HUDEP-2 (cell line): ENCODE measurements at regions not wholly inside any gene's neighbourhood (a gene's known extent, or its start where the extent isn't known, plus 50 kb on each side); places are given as distances from the start of the nearest gene placed in this dataset.

Source experiments
- DNase-seq, 76 experiments: peaks; one replicate each; lab custom pipeline; 2025; ENCODE audit not compliant: unreplicated experiment in 76 of 76; lab: John Stamatoyannopoulos, UW

- DNase-seq = no peak
These were observed 103.9 kb upstream of the VASH1 start for GRCh38 chr14:76657404-76657803.

- no peak for DNase-seq
These were observed 103.4 kb upstream of the VASH1 start for GRCh38 chr14:76657846-76658245.

- DNase-seq = no peak
These were observed 98.7 kb upstream of the VASH1 start for GRCh38 chr14:76662580-76662979.

DNA sequence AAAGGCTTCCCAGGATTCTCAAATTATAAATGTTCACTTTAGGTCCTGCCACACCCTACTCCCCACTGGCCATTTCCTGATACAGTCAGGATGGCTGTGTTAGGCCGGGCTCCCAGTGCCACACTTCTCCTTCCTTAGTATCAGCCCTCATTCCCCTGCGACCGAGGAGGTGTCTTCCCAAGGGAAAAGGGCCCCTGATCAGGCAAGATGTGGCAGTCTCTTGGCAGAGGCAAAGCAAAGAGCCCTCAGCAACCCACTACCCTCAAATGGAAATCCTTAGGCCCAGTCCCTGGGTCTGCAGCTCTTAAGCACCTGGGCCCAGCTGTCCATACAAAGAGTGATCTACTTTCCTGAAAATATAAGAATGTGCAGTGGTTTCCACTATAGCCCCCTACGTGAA, 96.5 kb upstream of the VASH1 start:
- no peak for DNase-seq

GRCh38 chr14:76666746-76667145, 94.5 kb upstream of the VASH1 start:
- no peak for DNase-seq

- DNase-seq = no peak
These were observed 91.5 kb upstream of the VASH1 start for GRCh38 chr14:76669770-76670169.

GRCh38 chr14:76672123-76672522, 89.1 kb upstream of the VASH1 start:
- DNase-seq = no peak

DNA sequence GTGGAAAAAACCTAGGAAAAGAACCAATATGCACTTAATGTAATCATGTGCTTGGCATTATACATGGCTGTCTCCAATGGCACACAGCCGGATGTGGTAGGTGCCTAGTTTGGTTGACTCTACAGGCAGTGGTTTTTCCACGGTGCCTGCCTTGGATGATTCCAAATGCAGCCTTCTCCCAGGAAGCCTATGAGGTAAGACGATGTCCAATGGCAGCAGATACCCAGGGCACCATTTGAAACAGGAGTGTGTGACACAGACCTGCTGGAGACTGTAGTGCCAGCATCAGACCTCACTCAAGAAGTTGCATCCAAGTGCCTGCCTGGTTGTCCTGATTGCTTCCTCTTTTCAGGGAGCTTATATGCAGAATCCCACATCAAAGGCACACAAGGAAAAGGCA, 88.0 kb upstream of the VASH1 start:
- no peak for DNase-seq

- no peak for DNase-seq
These were observed 86.2 kb upstream of the VASH1 start for GRCh38 chr14:76675046-76675445.

GRCh38 chr14:76676539-76676938, 84.7 kb upstream of the VASH1 start:
- no peak for DNase-seq

DNA sequence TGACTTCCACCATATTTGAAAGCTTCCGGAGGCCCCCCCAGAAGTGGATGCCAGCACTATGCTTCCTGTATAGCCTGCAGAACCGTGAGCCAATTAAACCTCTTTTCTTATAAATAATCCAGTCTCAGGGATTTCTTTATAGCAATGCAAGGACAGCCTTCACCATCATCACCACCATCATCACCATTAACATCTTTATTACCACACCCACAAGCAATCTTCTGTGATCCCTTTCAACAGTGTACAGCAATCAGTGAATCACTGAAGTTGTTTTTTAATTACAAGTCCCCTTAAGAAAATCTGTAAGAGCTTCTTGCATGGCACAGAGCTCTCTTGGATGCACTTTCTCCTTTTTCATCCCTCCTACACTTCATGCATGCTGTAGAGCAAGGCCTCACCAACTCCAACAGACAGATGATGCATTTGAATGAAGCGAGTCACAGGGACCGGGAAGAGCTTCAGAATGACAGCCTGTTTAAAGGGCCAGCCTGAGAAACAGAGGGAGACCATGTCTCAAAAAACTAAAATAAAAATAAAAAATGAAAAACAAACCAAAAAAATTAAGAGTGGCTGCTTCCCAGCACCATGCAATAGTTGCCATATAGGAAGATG, 83.6 kb upstream of the VASH1 start:
- DNase-seq = no peak

GRCh38 chr14:76678244-76678800, 82.9 kb upstream of the VASH1 start:
- DNase-seq = no peak

GRCh38 chr14:76682367-76682766, 78.9 kb upstream of the VASH1 start:
- no peak for DNase-seq

DNA sequence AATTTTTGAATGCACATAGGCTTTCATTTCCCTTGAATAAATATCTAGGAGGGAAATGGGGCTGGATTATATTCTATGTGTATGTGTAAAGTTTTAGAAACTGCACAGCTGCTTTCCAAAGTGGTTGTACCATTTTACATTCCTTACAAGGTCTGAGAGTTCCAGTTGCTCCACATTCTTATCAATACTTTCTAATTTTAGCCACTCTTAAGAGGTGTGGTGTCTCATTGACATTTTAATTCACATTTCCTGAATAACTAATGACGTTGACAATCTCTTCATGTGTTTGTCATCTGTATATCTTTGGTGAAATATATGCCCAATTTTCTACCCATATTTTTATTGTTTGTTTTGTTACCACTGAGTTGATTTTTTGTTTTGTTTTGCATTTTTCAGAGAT, 74.6 kb upstream of the VASH1 start:
- DNase-seq = no peak

GRCh38 chr14:76687611-76688382, 73.5 kb upstream of the VASH1 start:
- DNase-seq = no peak

DNA sequence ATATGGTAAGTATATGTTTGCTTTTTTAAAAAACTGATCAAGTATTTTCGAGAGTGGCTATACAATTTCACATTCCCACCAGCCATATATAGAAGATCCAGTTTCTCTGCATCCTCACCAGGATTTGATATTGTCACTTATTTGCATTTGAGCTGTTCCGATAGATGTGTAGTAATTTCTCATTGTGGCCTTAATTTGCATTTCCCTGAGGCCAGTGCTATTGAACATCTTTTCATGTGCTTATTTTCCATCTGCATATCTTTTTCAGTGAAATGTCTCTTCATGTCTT, 72.9 kb upstream of the VASH1 start:
- DNase-seq = no peak

GRCh38 chr14:76690502-76691105, 70.7 kb upstream of the VASH1 start:
- DNase-seq = no peak

GRCh38 chr14:76694106-76694505, 67.2 kb upstream of the VASH1 start:
- no peak for DNase-seq

GRCh38 chr14:76695263-76695920, 65.9 kb upstream of the VASH1 start:
- DNase-seq = no peak

DNA sequence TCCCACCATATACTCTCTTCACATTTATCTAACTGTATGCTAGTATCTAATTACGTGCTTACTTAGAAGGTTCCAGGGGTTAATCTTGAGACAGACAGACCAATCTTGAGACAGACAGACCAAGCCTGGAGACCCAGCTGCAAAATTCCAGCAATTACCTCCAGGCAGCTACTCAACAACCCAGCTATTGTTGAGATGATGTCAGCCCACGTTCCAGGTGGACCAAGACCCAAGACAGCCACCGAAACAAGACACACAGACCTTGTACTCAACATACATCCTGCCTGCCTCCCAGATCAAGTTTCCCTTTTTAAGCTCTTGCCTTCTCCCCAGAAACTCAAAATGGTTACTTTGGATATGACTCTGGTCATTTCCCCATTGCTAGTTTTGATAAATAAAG, 64.9 kb upstream of the VASH1 start:
- no peak for DNase-seq

- DNase-seq = no peak
These were observed 64.5 kb upstream of the VASH1 start for GRCh38 chr14:76696791-76697190.
